ENCODE measurements at regions not wholly inside any gene's neighbourhood (a gene's known extent, or its start where the extent isn't known, plus 50 kb on each side); places are given as distances from the start of the nearest gene placed in this dataset.

- TF ChIP-seq EZH2 (IDR thresholded peaks at IDR 0.05; ENCODE audit: insufficient read depth, low read length), result no peak
- no peak for TF ChIP-seq CTCF (IDR thresholded peaks at IDR 0.05; ENCODE audit: insufficient read depth, low read depth, low read length)
Observed at GRCh38 chr17:36856903-36857381, 80.3 kb upstream of the LHX1 start.
